Spleen (tissue), 11 donors: ENCODE measurements at regions not wholly inside any gene's neighbourhood (a gene's known extent, or its start where the extent isn't known, plus 50 kb on each side); places are given as distances from the start of the nearest gene placed in this dataset.

Experiments
- DNase-seq: peaks from one replicate; pipeline ENCODE4 v3.0.0-alpha.2; 2020
- H3K27ac ChIP-seq, 8 donors: fragments of 200-600 bp; sonication (generic) in 7 of 8; 1 replicate in 4 of 8; 2 replicates in 4 of 8; pipeline versions ENCODE4 v1.5.0 to v1.8.0; 2016 to 2021; ENCODE audit warnings: inconsistent platforms in 4 of 8, mild to moderate bottlenecking in 4 of 8, moderate library complexity in 1 of 8
- H3K27me3 ChIP-seq, 7 donors: fragments of 200-600 bp; sonication (generic) in 6 of 7; replicated peaks in 1 of 7; 1 replicate in 4 of 7; 2 replicates in 3 of 7; pipeline versions ENCODE4 v1.5.0 to v1.8.0; 2016 to 2021; ENCODE audit warnings: inconsistent platforms in 3 of 7, mild to moderate bottlenecking in 1 of 7
- H3K36me3 ChIP-seq, 6 donors: fragments of 200-600 bp; sonication (generic) in 5 of 6; 1 replicate in 4 of 6; 2 replicates in 2 of 6; pipeline versions ENCODE4 v1.5.0 to v1.8.0; 2016 to 2021; ENCODE audit warnings: inconsistent platforms in 2 of 6
- H3K4me1 ChIP-seq, 6 donors: fragments of 200-600 bp; sonication (generic) in 5 of 6; 1 replicate in 3 of 6; 2 replicates in 3 of 6; pipeline versions ENCODE4 v1.5.0 to v1.8.0; 2016 to 2021; ENCODE audit warnings: inconsistent platforms in 3 of 6
- H3K4me3 ChIP-seq, 8 donors: fragments of 200-600 bp; sonication (generic) in 7 of 8; 1 replicate in 4 of 8; 2 replicates in 4 of 8; pipeline versions ENCODE4 v1.5.0 to v1.8.0; 2016 to 2021; ENCODE audit warnings: inconsistent platforms in 4 of 8, mild to moderate bottlenecking in 4 of 8, moderate library complexity in 2 of 8
- H3K9me3 ChIP-seq, 8 donors: fragments of 200-600 bp; sonication (generic) in 7 of 8; 1 replicate in 4 of 8; 2 replicates in 4 of 8; pipeline versions ENCODE4 v1.5.0 to v1.8.0; 2016 to 2021; ENCODE audit warnings: inconsistent platforms in 4 of 8
- CTCF ChIP-seq, 11 experiments: fragments of 200-600 bp in 7 of 11; fragments of 450-650 bp in 4 of 11; sonication (generic) in 4 of 11; IDR thresholded peaks in 8 of 11; conservative IDR thresholded peaks in 3 of 11; 1 replicate in 7 of 11; 2 replicates in 4 of 11; pipeline versions ENCODE4 v1.4.0 to v1.8.0; 2016 to 2021; ENCODE audit warnings: antibody characterized with exemption in 11 of 11, inconsistent platforms in 4 of 11, mild to moderate bottlenecking in 1 of 11
- POLR2A ChIP-seq, 3 donors: fragments of 450-650 bp; IDR thresholded peaks; one replicate each; pipeline ENCODE4 v1.5.1; 2017; ENCODE audit warnings: antibody characterized with exemption in 3 of 3, mild to moderate bottlenecking in 1 of 3
- POLR2AphosphoS5 ChIP-seq, 3 donors: sonication (generic); formaldehyde crosslinking; IDR thresholded peaks; one replicate each; pipeline ENCODE4 v1.5.1; 2017; ENCODE audit warnings: antibody characterized with exemption in 3 of 3
- WGBS, 5 donors: extraction: QIAGEN DNeasy Blood & Tissue Kit in 3 of 5; methylation state at CpG; one replicate each; pipeline versions ENCODE4 v1.1.5 to v1.1.7; 2013 to 2018; 5-methylcytosine and 5-hydroxymethylcytosine counted together
- intact Hi-C: fragments of 100-400 bp; cut with DNase I; formaldehyde crosslinking; loops from one replicate; pipeline ENCODE4 v1.15.0; 2023; ENCODE audit warnings: low total_unique reads
- donor health status: healthy with polysubstance abuse.
- donor health status: DM: no; HTN: no; CAD: no; lungs with moderate emphysema.
- donor health status: DM: no; HTN: no; CAD: no.
- donor health status: Bipolar disorder and iron deficiency.
- donor health status: healthy.
- donor health status: DM: no; HTN: no; CAD: no.
- donor health status: DM: yes; HTN: yes; CAD: no.

DNA sequence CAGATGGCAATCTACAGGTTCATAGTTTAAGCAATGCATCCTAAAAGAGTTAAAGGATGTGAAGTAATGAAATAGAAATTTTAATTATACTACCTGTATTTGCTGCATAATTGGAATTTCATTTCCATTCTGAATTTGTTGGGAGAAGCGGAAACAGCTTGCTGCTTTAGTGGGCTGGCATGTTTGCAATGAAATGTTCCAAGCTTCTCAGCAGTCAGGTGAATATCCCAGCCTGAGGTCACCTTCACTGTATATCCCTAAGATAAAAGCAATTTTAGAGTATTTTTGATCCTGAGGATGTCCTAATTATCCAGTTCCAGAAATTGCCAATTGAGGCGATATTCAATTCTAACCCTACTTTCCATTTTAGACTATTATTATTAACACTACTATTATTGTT, 136.1 kb upstream of the ARSJ start:
- Histone ChIP-seq H3K4me1 (no peaks in the 10 kb centered on the region), H3K9me3 (no peaks in the 10 kb centered on the region), H3K4me3 (no peak overlapping the region), H3K36me3 (no peaks in the 10 kb centered on the region), H3K27me3 (no peaks in the 10 kb centered on the region), H3K27ac (no peak overlapping the region)
- TF ChIP-seq POLR2A (IDR thresholded peaks at IDR 0.05), result no peak
- TF ChIP-seq POLR2AphosphoS5 (IDR thresholded peaks at IDR 0.05), result no peak
- no peak for TF ChIP-seq CTCF (IDR thresholded peaks at IDR 0.05 in 8 of 11, conservative IDR thresholded peaks at IDR 0.05 in 3 of 11)
- DNase-seq, result no peak
- intact Hi-C loops, result no loop called here
- 46 to 92% (median 69%) methylated on average over 2 of the region's 2 CpGs for WGBS, 5 donors

DNA sequence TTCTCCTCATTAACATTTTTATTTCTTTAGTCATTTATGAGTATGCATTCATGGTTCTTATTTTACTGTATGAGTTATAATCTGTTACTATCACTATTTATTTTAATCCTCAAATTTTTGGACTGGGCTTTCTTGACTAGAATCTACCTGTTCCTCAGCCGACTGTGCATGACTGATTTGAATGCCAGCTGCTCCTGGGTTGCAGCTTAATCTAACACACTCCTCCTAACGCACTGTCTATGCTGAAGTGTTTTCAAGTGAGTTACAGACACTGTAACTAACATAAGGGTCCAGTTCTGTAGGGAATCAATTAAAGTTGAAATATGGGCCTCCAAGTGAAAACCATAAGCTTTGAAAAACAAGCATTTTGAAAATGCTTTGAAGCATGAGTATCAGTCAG, 137.4 kb upstream of the ARSJ start:
- WGBS, 5 donors, result 73 to 82% (median 80%) methylated on average over 2 of the region's 2 CpGs

DNA sequence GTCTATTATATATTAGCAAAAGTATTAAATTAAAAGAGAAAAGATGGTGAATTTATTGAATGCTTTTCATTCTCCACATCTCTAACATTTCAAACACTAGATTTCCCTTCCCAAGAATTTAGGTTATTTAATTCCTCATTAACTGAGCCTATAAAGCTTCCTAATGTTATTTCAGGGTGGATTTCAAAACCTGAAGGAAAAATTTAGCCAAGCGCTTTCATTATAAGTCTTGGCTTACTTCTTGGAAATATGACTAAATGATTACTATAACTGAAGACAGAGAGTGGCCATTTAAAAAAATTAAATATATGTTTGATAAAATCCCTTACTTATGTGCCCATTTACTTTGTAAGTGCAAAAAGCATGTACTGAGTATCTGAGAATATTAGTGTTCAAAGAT, 141.8 kb upstream of the ARSJ start:
- no peak for DNase-seq
- Histone ChIP-seq H3K36me3 (no peaks in the 10 kb centered on the region), H3K4me3 (no peak overlapping the region), H3K4me1 (no peaks in the 10 kb centered on the region), H3K27ac (no peak overlapping the region), H3K9me3 (peaks cover 0 to 4% (median 0%) of the 10 kb centered on the region in 8 donors), H3K27me3 (no peaks in the 10 kb centered on the region)
- no peak for TF ChIP-seq POLR2A (IDR thresholded peaks at IDR 0.05)
- 89 to 98% (median 95%) methylated on average over 1 of the region's 1 CpG for WGBS, 5 donors
- intact Hi-C loops, result no loop called here

More for the DNA sequence above, 137.4 kb upstream of the ARSJ start:
- H3K4me3 ChIP-seq, result no peak overlapping the region
- no peak for DNase-seq
- H3K27me3 ChIP-seq, result no peaks in the 10 kb centered on the region
- intact Hi-C loops, result no loop called here
- no peaks in the 10 kb centered on the region for H3K9me3 ChIP-seq
- H3K36me3 ChIP-seq, result no peaks in the 10 kb centered on the region
- no peaks in the 10 kb centered on the region for H3K4me1 ChIP-seq
- TF ChIP-seq CTCF (IDR thresholded peaks at IDR 0.05 in 8 of 11, conservative IDR thresholded peaks at IDR 0.05 in 3 of 11) (no peak), POLR2A (IDR thresholded peaks at IDR 0.05) (no peak), POLR2AphosphoS5 (IDR thresholded peaks at IDR 0.05) (no peak)
- no peak overlapping the region for H3K27ac ChIP-seq

GRCh38 chr4:114132199-114132598, 152.8 kb upstream of the ARSJ start:
- Histone ChIP-seq H3K4me3 (no peak overlapping the region), H3K27me3 (no peaks in the 10 kb centered on the region), H3K9me3 (no peaks in the 10 kb centered on the region), H3K27ac (no peak overlapping the region), H3K36me3 (no peaks in the 10 kb centered on the region), H3K4me1 (no peaks in the 10 kb centered on the region)
- no peak for TF ChIP-seq CTCF (IDR thresholded peaks at IDR 0.05 in 8 of 11, conservative IDR thresholded peaks at IDR 0.05 in 3 of 11)
- TF ChIP-seq POLR2AphosphoS5 (IDR thresholded peaks at IDR 0.05), result no peak
- no peak for TF ChIP-seq POLR2A (IDR thresholded peaks at IDR 0.05)
- DNase-seq, result no peak
- 60 to 89% (median 88%) methylated on average over 1 to 2 of the region's 2 CpGs for WGBS, 5 donors
- intact Hi-C loops, result no loop called here

DNA sequence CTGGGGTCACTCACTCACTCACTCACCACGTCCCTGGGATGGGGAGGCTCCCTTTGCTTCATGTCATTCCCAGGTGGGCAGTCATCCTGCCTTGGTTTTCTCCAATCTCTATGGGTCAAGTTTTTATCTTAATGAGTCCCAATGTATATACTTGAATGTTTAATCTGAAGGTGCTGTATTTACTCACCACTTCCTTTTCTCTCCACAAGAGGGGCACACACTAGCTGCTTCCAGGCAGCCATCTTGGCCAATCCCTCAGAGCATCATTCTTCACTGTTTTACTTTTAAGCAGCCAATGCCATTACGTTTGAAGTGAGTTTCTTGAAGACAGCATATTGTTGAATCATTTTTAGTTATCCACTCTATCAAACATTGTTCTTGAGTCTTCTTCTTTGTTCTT, 153.4 kb upstream of the ARSJ start:
- H3K4me1 ChIP-seq, result no peaks in the 10 kb centered on the region
- H3K27me3 ChIP-seq, result no peaks in the 10 kb centered on the region
- 51 to 89% (median 78%) methylated on average over 2 of the region's 2 CpGs for WGBS, 5 donors
- intact Hi-C loops, result no loop called here
- no peak overlapping the region for H3K4me3 ChIP-seq
- H3K27ac ChIP-seq, result no peak overlapping the region
- TF ChIP-seq CTCF (IDR thresholded peaks at IDR 0.05 in 8 of 11, conservative IDR thresholded peaks at IDR 0.05 in 3 of 11), result peak in 2 of 11 experiments; percentile 7 to 25
- no peak for TF ChIP-seq POLR2A (IDR thresholded peaks at IDR 0.05)
- H3K9me3 ChIP-seq, result no peaks in the 10 kb centered on the region
- no peak for DNase-seq
- no peaks in the 10 kb centered on the region for H3K36me3 ChIP-seq
